MM.1S (cell line): ENCODE measurements at regions not wholly inside any gene's neighbourhood (a gene's known extent, or its start where the extent isn't known, plus 50 kb on each side); places are given as distances from the start of the nearest gene placed in this dataset.

Source experiments
- DNase-seq: peaks from one replicate; pipeline ENCODE4 v3.0.0-alpha.2; 2015
- H2AFZ ChIP-seq: fragments of 300-600 bp; sonication (generic); 2 replicates; pipeline ENCODE4 v1.6.0; 2016; ENCODE audit warnings: antibody characterized with exemption, low read length
- H3F3A ChIP-seq: fragments of 300-600 bp; sonication (generic); 2 replicates; pipeline ENCODE4 v1.6.1; 2016; ENCODE audit warnings: mild to moderate bottlenecking, antibody characterized with exemption, low read length, moderate library complexity, mixed read lengths; ENCODE audit not compliant: insufficient read depth
- H3K27ac ChIP-seq: fragments of 300-600 bp; sonication (generic); 2 replicates; pipeline ENCODE4 v1.5.1; 2016; ENCODE audit warnings: mild to moderate bottlenecking, low read length
- H3K27me3 ChIP-seq: fragments of 300-600 bp; sonication (generic); replicated peaks from 2 replicates; pipeline ENCODE4 v1.6.0; 2016; ENCODE audit warnings: low read length; ENCODE audit not compliant: insufficient read depth
- H3K36me3 ChIP-seq: fragments of 300-600 bp; sonication (generic); replicated peaks from 2 replicates; pipeline ENCODE4 v1.6.1; 2016; ENCODE audit warnings: mild to moderate bottlenecking, low read length, mixed read lengths; ENCODE audit not compliant: insufficient read depth
- H3K4me1 ChIP-seq: fragments of 300-600 bp; sonication (generic); 2 replicates; pipeline ENCODE4 v1.6.1; 2016; ENCODE audit warnings: low read length, mixed read lengths
- H3K4me2 ChIP-seq: fragments of 300-600 bp; sonication (generic); 2 replicates; pipeline ENCODE4 v1.6.0; 2016; ENCODE audit warnings: low read depth, low read length
- H3K4me3 ChIP-seq: fragments of 300-600 bp; sonication (generic); 2 replicates; pipeline ENCODE4 v1.5.1; 2016; ENCODE audit warnings: low read length, mixed read lengths
- H3K79me2 ChIP-seq: fragments of 300-600 bp; sonication (generic); 2 replicates; pipeline ENCODE4 v1.6.1; 2016; ENCODE audit warnings: mixed run types, low read length, mixed read lengths
- H3K9ac ChIP-seq: fragments of 300-600 bp; sonication (generic); 2 replicates; pipeline ENCODE4 v1.6.1; 2016; ENCODE audit warnings: low read length, mixed read lengths
- H3K9me2 ChIP-seq: fragments of 300-600 bp; sonication (generic); replicated peaks from 2 replicates; pipeline ENCODE4 v1.6.1; 2016; ENCODE audit warnings: mild to moderate bottlenecking, low read length, mixed read lengths; ENCODE audit not compliant: insufficient read depth
- H3K9me3 ChIP-seq: fragments of 300-600 bp; sonication (generic); replicated peaks from 2 replicates; pipeline ENCODE4 v1.6.1; 2016; ENCODE audit warnings: mild to moderate bottlenecking, low read length, mixed read lengths; ENCODE audit not compliant: insufficient read depth
- H4K20me1 ChIP-seq: fragments of 300-600 bp; sonication (generic); 2 replicates; pipeline ENCODE4 v1.6.1; 2016; ENCODE audit warnings: mild to moderate bottlenecking, low read length, moderate library complexity, mixed read lengths; ENCODE audit not compliant: insufficient read depth
- CTCF ChIP-seq: fragments of 300-600 bp; sonication (generic); IDR thresholded peaks from 2 replicates; pipeline ENCODE4 v1.5.1; 2016; ENCODE audit warnings: antibody characterized with exemption, low read length, mixed read lengths
- EZH2 ChIP-seq: fragments of 300-600 bp; sonication (generic); optimal IDR thresholded peaks from 2 replicates; pipeline ENCODE3; 2017; ENCODE audit warnings: low read depth, mild to moderate bottlenecking, antibody characterized with exemption, low read length, mixed read lengths
- EZH2phosphoT487 ChIP-seq: fragments of 300-600 bp; sonication (generic); IDR thresholded peaks from 2 replicates; pipeline ENCODE4 v1.6.1; 2018; ENCODE audit warnings: antibody characterized with exemption, low read length

- peak overlapping the region; percentile 81 for H3K27ac ChIP-seq
Observed at GRCh38 chr12:46523446-46523845, 150.9 kb upstream of the SLC38A2 start.

GRCh38 chr12:46522071-46522470 lies 149.5 kb upstream of the SLC38A2 start:
- no peak overlapping the region for H2AFZ ChIP-seq
- DNase-seq = no peak
- H3K4me2 ChIP-seq = no peak overlapping the region

More at GRCh38 chr12:46523446-46523845, 150.9 kb upstream of the SLC38A2 start:
- Histone ChIP-seq H3K4me2 (peak overlapping the region; percentile 89), H2AFZ (no peak overlapping the region), H4K20me1 (no peaks in the 10 kb centered on the region), H3K36me3 (no peaks in the 10 kb centered on the region), H3K4me1 (peaks cover 66% of the 10 kb centered on the region), H3K27me3 (no peaks in the 10 kb centered on the region), H3K79me2 (no peaks in the 10 kb centered on the region), H3K4me3 (peak overlapping the region; percentile 37), H3F3A (peaks cover 22% of the 10 kb centered on the region), H3K9ac (peak overlapping the region; percentile 48), H3K9me2 (no peaks in the 10 kb centered on the region), H3K9me3 (no peaks in the 10 kb centered on the region)
- no peak for DNase-seq
- TF ChIP-seq CTCF = no peak
- no peak for TF ChIP-seq EZH2
- TF ChIP-seq EZH2phosphoT487 = no peak

GRCh38 chr12:46521145-46521544 lies 148.6 kb upstream of the SLC38A2 start:
- Histone ChIP-seq H3K4me3 (no peak overlapping the region), H3K9me3 (no peaks in the 10 kb centered on the region), H3K79me2 (0 out of 2 replicates have a peak, but pooled peaks cover 1% of the 10 kb centered on the region), H3F3A (peaks cover 43% of the 10 kb centered on the region), H3K4me1 (peaks cover 83% of the 10 kb centered on the region), H3K36me3 (no peaks in the 10 kb centered on the region), H3K27ac (no peak overlapping the region), H3K27me3 (no peaks in the 10 kb centered on the region), H3K9ac (no peak overlapping the region), H3K9me2 (no peaks in the 10 kb centered on the region), H2AFZ (no peak overlapping the region), H4K20me1 (no peaks in the 10 kb centered on the region), H3K4me2 (no peak overlapping the region)
- TF ChIP-seq EZH2phosphoT487 (no peak), EZH2 (no peak), CTCF (no peak)
- DNase-seq = no peak

More at GRCh38 chr12:46522071-46522470, 149.5 kb upstream of the SLC38A2 start:
- Histone ChIP-seq H4K20me1 (no peaks in the 10 kb centered on the region), H3K9me3 (no peaks in the 10 kb centered on the region), H3K27me3 (no peaks in the 10 kb centered on the region), H3K4me3 (no peak overlapping the region), H3K9me2 (no peaks in the 10 kb centered on the region), H3K27ac (no peak overlapping the region), H3K79me2 (no peaks in the 10 kb centered on the region), H3K4me1 (peaks cover 79% of the 10 kb centered on the region), H3K36me3 (no peaks in the 10 kb centered on the region), H3K9ac (no peak overlapping the region), H3F3A (peaks cover 36% of the 10 kb centered on the region)
- TF ChIP-seq EZH2phosphoT487 (no peak), EZH2 (no peak), CTCF (no peak)
